Breast epithelium (tissue), 4 donors: ENCODE measurements at regions not wholly inside any gene's neighbourhood (a gene's known extent, or its start where the extent isn't known, plus 50 kb on each side); places are given as distances from the start of the nearest gene placed in this dataset.
A peak's percentile ranks its signal among the peaks of the same experiment; 100 is the strongest.

ENCODE experiments used
- DNase-seq, 2 donors: peaks; one replicate each; pipeline ENCODE4 v3.0.0-alpha.2; 2019; ENCODE audit warnings: low spot score in 2 of 2
- H3K27ac ChIP-seq, 2 donors: fragments of 200-600 bp; sonication (generic) in 1 of 2; one replicate each; pipeline ENCODE4 v1.5.1; 2016 to 2019; ENCODE audit warnings: mild to moderate bottlenecking in 1 of 2
- H3K27me3 ChIP-seq, 2 donors: fragments of 200-600 bp; sonication (generic) in 1 of 2; one replicate each; pipeline versions ENCODE4 v1.5.1 to v1.6.0; 2017 to 2019; ENCODE audit warnings: control low read depth in 1 of 2, mild to moderate bottlenecking in 1 of 2
- H3K36me3 ChIP-seq: fragments of 200-600 bp; one replicate; pipeline ENCODE4 v1.5.1; 2019
- H3K4me1 ChIP-seq, 2 donors: fragments of 200-600 bp; sonication (generic); one replicate each; pipeline ENCODE4 v1.5.1; 2016 to 2019; ENCODE audit warnings: control low read depth in 1 of 2
- H3K4me3 ChIP-seq, 3 donors: fragments of 200-600 bp; sonication (generic); 1 replicate in 2 of 3; 2 replicates in 1 of 3; pipeline ENCODE4 v1.5.1; 2016 to 2019; ENCODE audit warnings: mild to moderate bottlenecking in 3 of 3, moderate library complexity in 2 of 3
- H3K9me3 ChIP-seq, 2 donors: fragments of 200-600 bp; sonication (generic) in 1 of 2; one replicate each; pipeline ENCODE4 v1.5.1; 2016 to 2019; ENCODE audit warnings: control low read depth in 1 of 2
- CTCF ChIP-seq, 3 donors: fragments of 450-650 bp; IDR thresholded peaks; one replicate each; pipeline ENCODE4 v1.5.1; 2016 to 2017; ENCODE audit warnings: antibody characterized with exemption in 3 of 3, mild to moderate bottlenecking in 3 of 3, moderate library complexity in 3 of 3
- POLR2A ChIP-seq: fragments of 450-650 bp; IDR thresholded peaks from one replicate; pipeline ENCODE4 v1.6.1; 2016; ENCODE audit warnings: antibody characterized with exemption, mild to moderate bottlenecking, moderate library complexity
- POLR2AphosphoS5 ChIP-seq, 3 donors: sonication (generic); formaldehyde crosslinking; IDR thresholded peaks; one replicate each; pipeline ENCODE4 v1.6.1; 2017; ENCODE audit warnings: antibody characterized with exemption in 3 of 3
- intact Hi-C: fragments of 100-400 bp; cut with DNase I; formaldehyde crosslinking; loops from one replicate; pipeline ENCODE4 v1.15.1; 2023; ENCODE audit warnings: low total_unique reads

DNA sequence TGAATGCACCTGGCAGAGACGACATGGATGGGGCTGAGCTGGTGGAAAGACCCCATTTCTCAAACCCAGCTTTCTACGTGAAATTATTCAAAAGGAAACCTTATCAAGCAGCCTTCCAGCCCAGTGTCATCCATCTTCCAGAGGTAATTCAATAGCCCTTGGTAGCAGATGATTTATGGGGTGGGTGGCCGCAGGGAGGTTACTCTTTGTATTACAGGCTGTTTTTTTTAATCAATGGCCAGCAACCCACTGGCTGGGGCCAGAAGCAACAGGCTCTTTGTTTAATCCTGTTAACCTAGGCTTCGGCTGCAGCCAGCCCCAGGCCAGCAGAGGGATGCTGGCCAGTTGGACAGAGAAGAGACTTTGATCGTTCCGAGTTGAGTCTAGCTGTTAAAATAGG lies 139.8 kb upstream of the SRRM4 start:
- peaks cover 0 to 7% of the 10 kb centered on the region in 2 donors for H3K27me3 ChIP-seq
- TF ChIP-seq POLR2A (no peak), CTCF (IDR thresholded peaks at IDR 0.05) (no peak), POLR2AphosphoS5 (IDR thresholded peaks at IDR 0.05) (no peak)
- intact Hi-C loops, result no loop called here
- no peak overlapping the region for H3K4me3 ChIP-seq
- no peaks in the 10 kb centered on the region for H3K36me3 ChIP-seq
- no peak for DNase-seq
- H3K9me3 ChIP-seq, result no peaks in the 10 kb centered on the region
- no peaks in the 10 kb centered on the region for H3K4me1 ChIP-seq
- H3K27ac ChIP-seq, result no peak overlapping the region

DNA sequence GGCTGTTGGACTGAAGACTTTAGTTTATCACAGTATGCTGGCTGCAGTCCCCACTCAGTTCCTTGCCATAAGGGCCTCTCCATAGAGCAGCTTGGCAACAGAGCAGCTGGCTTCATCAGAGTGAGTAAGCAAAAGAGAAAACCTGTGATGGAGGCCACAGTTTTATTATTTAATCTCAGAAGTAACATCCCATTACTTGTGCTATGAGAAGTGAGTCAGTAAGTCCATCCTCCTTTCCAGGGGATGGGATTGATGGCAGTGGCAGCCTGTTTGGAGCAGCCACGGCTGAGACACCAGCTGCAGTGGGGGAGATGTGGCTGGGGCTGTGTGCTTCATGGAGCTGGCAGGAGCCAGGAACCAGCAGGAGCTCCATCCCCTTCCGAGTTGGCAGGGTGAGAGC lies 138.5 kb upstream of the SRRM4 start:
- Histone ChIP-seq H3K9me3 (no peaks in the 10 kb centered on the region), H3K36me3 (no peaks in the 10 kb centered on the region), H3K4me3 (no peak overlapping the region), H3K27ac (no peak overlapping the region), H3K27me3 (peaks cover 0 to 7% of the 10 kb centered on the region in 2 donors), H3K4me1 (no peaks in the 10 kb centered on the region)
- no peak for DNase-seq
- TF ChIP-seq POLR2AphosphoS5 (IDR thresholded peaks at IDR 0.05), result no peak
- no peak for TF ChIP-seq POLR2A
- TF ChIP-seq CTCF (IDR thresholded peaks at IDR 0.05), result no peak
- intact Hi-C loops, result no loop called here

GRCh38 chr12:118846416-118846815 lies 134.9 kb upstream of the SRRM4 start:
- Histone ChIP-seq H3K27me3 (peaks cover 0 to 14% of the 10 kb centered on the region in 2 donors), H3K9me3 (peaks cover 0 to 4% of the 10 kb centered on the region in 2 donors), H3K27ac (no peak overlapping the region), H3K36me3 (no peaks in the 10 kb centered on the region), H3K4me1 (no peaks in the 10 kb centered on the region), H3K4me3 (no peak overlapping the region)
- TF ChIP-seq POLR2AphosphoS5 (IDR thresholded peaks at IDR 0.05), result no peak
- no peak for TF ChIP-seq CTCF (IDR thresholded peaks at IDR 0.05)
- no peak for TF ChIP-seq POLR2A
- intact Hi-C loops, result no loop called here
- DNase-seq, result no peak

DNA sequence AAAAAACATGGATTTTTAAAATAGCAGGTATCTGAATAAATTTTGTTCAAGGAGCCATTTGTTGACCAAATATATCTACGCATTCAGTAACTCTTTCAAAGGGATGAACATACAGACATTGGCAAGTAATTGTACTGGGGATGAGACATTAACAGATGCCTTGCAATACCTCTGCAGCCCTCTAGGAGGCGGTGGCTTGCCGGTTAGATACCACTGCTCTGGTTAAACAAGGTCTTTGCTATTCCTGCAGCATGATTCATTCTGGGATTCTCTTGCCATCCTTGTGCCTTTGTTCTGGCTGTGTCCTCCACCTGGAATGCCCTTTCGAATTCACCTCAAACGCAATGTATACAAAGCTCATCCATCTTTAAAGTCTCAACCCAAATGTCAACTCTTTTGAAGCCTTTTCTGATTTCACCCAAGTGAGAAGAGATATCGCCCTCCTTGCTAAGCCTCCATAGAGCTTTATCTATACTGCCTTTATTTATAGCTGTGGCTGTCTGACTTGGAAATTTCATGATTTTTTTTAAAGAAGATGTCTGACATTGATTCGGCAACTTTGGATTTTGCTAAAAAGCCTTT lies 131.0 kb upstream of the SRRM4 start:
- H3K4me1 ChIP-seq, result no peaks in the 10 kb centered on the region
- no peaks in the 10 kb centered on the region for H3K36me3 ChIP-seq
- no peak overlapping the region for H3K4me3 ChIP-seq
- intact Hi-C loops, result loop anchor here (5.0 kb wide), 1 partner anchor 928 kb away; no protein-coding TSS in a partner anchor
- peaks cover 0 to 4% of the 10 kb centered on the region in 2 donors for H3K9me3 ChIP-seq
- DNase-seq, result no peak
- TF ChIP-seq CTCF (IDR thresholded peaks at IDR 0.05) (peak in 1 of 3 donors; percentile 18), POLR2AphosphoS5 (IDR thresholded peaks at IDR 0.05) (no peak)
- no peak overlapping the region for H3K27ac ChIP-seq
- H3K27me3 ChIP-seq, result peaks cover 0 to 20% of the 10 kb centered on the region in 2 donors

GRCh38 chr12:118851891-118852290 lies 129.4 kb upstream of the SRRM4 start:
- TF ChIP-seq CTCF (IDR thresholded peaks at IDR 0.05), result no peak
- no peak for TF ChIP-seq POLR2A
- TF ChIP-seq POLR2AphosphoS5 (IDR thresholded peaks at IDR 0.05), result no peak
- intact Hi-C loops, result loop anchor here (5.0 kb wide), 1 partner anchor 930 kb away; no protein-coding TSS in a partner anchor
- Histone ChIP-seq H3K9me3 (peaks cover 0 to 4% of the 10 kb centered on the region in 2 donors), H3K27ac (no peak overlapping the region), H3K27me3 (peaks cover 0 to 20% of the 10 kb centered on the region in 2 donors), H3K4me1 (no peaks in the 10 kb centered on the region), H3K36me3 (no peaks in the 10 kb centered on the region), H3K4me3 (no peak overlapping the region)
- DNase-seq, result no peak
